ENCODE measurements at regions not wholly inside any gene's neighbourhood (a gene's known extent, or its start where the extent isn't known, plus 50 kb on each side); places are given as distances from the start of the nearest gene placed in this dataset.

- no peak overlapping the region for H3K4me3 ChIP-seq (ENCODE audit: low read depth, low read length)
- ChIA-PET POLR2A (no interaction called here), CTCF (no interaction called here)
- DNase-seq (ENCODE audit: low read depth, low spot score): no peak
- TF ChIP-seq CTCF (IDR thresholded peaks at IDR 0.05; ENCODE audit: insufficient read depth, low read length, missing control alignments): no peak
These were observed 1570.0 kb upstream of the DEFB115 start for GRCh38 chr20:29687438-29687837.

DNA sequence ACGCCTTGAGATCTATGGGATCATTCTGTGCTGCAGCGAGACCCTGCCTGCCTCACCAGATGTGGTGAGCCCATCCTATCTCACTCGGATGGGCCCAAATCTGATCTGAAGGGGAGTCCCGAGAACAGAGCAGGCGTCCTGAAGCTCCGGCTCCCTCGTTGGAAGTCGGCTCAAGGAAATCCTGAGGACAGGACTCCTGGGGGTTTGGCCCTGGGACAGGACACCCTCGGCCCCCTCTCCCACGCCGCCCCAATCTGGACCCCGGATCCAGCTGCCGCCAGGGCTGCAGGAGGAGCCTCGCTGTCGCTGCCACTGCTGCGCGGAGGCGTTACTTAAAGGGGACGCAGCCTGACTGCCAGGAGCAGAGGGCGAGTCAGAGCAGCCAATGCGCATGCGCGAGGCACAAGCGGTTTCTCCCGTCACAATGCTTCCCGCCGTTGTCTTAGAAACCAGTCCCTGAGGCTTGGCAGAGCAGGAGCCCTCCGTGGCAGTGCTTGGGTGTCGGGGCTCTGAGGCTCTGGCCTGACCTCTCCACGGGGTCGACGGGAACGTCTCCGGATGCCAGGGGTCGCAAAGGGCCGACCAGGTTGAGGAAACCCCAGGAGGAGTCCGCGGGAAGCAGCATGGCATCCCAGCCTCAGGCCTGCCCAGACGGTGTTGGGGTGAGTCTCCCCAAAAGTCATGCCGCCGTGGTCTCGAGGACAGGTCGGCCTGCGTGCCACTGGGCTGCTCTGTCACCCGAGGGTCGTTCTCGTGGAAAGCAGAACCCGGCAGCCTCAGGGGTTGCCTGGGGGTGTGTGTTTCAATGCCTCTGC is 1567.8 kb upstream of the DEFB115 start:
- ChIA-PET POLR2A (no interaction called here), CTCF (no interaction called here)
- H3K4me3 ChIP-seq (ENCODE audit: low read depth, low read length): no peak overlapping the region
- DNase-seq (ENCODE audit: low read depth, low spot score): no peak
- TF ChIP-seq CTCF (IDR thresholded peaks at IDR 0.05; ENCODE audit: insufficient read depth, low read length, missing control alignments): no peak

DNA sequence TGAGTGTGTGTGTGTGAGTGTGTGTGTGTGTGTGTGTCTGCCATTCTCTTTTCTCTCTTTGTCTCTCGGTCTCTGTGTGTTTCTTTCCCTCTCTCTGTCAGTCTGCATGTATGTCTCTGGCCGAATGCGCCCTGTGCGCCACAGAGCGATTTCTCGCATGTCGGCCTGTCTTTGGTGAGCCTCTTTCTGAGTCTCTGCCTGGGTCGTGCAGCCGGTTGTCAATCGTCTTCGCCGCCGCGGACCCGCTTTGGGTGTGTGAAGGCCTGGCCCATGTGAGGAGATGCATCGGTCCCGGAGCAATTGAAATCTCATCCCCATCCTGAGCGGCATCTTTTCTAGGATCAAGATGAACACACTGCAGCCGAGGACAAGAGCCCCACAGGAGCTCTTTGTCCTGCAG is 1567.2 kb upstream of the DEFB115 start:
- no peak for TF ChIP-seq CTCF (IDR thresholded peaks at IDR 0.05; ENCODE audit: insufficient read depth, low read length, missing control alignments)
- DNase-seq (ENCODE audit: low read depth, low spot score): no peak
- CTCF ChIA-PET: no interaction called here
- H3K4me3 ChIP-seq (ENCODE audit: low read depth, low read length): no peak overlapping the region
- POLR2A ChIA-PET: no interaction called here

GRCh38 chr20:29740601-29740950 is 1516.9 kb upstream of the DEFB115 start:
- no peak for DNase-seq (ENCODE audit: low read depth, low spot score)
- H3K4me3 ChIP-seq (ENCODE audit: low read depth, low read length): no peak overlapping the region
- CTCF ChIA-PET: no interaction called here
- POLR2A ChIA-PET: no interaction called here
- TF ChIP-seq CTCF (IDR thresholded peaks at IDR 0.05; ENCODE audit: insufficient read depth, low read length, missing control alignments): no peak

GRCh38 chr20:29740951-29741593 is 1516.4 kb upstream of the DEFB115 start:
- CTCF ChIA-PET: no interaction called here
- no peak for DNase-seq (ENCODE audit: low read depth, low spot score)

DNA sequence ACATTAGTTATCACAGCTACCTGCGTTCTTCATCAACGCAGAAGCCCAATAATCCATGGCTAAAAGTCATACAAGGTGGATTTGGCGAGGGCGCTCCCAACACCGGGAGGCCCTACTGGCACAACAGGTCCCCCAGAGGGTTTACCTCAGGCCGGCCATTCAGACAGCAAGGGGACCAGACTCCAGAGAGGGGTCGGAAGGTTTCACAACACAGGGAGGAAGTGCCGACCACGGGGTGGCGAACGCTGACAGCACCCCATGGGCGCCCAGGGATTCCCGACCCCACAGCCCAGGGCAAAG is 1515.9 kb upstream of the DEFB115 start:
- no peak overlapping the region for H3K4me3 ChIP-seq (ENCODE audit: low read depth, low read length)
- CTCF ChIA-PET: no interaction called here
- no peak for DNase-seq (ENCODE audit: low read depth, low spot score)
- no peak for TF ChIP-seq CTCF (IDR thresholded peaks at IDR 0.05; ENCODE audit: insufficient read depth, low read length, missing control alignments)
- POLR2A ChIA-PET: no interaction called here

More at GRCh38 chr20:29740951-29741593, 1516.4 kb upstream of the DEFB115 start:
- no peak for TF ChIP-seq CTCF (IDR thresholded peaks at IDR 0.05; ENCODE audit: insufficient read depth, low read length, missing control alignments)
- no peak overlapping the region for H3K4me3 ChIP-seq (ENCODE audit: low read depth, low read length)
- POLR2A ChIA-PET: no interaction called here
